ENCODE measurements at regions not wholly inside any gene's neighbourhood (a gene's known extent, or its start where the extent isn't known, plus 50 kb on each side); places are given as distances from the start of the nearest gene placed in this dataset.

DNA sequence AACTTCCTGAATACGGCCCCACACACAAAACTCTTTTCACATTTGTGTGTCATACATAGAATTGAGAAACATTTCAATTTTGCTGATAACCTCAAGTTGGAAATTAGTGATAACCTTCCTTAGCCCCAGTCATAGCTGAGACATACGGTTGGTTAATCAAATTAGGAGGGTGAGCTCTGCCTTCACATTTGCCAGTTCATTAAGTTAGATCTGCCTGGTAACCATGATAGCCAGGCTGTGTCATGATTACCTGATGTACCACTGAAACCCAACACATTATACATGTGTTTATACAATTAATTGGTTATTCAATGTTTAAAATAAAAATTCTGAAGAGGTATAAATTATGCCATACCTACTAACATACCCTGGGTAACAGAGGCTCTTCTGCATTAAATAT is 60.8 kb upstream of the RAB11FIP2 start:
- DNase-seq (ENCODE audit: low read depth, low spot score) = no peak

- no peak for DNase-seq (ENCODE audit: low read depth, low spot score)
Observed at GRCh38 chr10:118107040-118107439, 60.3 kb upstream of the RAB11FIP2 start.

DNA sequence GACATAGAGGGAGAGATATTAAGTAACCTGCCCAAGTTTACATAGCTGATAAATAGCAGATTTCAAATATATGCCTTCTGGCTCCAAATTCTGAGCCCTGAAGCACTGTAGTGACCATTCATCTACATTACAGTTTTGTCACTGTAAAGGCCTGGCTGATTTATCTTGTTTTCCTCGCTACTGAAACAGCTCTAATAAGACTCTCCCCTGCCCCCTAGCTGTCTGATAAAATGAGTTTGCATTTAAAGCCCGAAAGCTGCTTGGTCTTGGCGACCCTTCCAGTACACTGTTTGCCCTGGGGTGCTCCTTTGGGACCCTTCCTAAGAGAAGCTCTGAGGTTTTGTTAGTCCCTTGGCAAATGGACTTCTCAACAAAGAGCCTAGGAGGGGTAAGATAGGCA is 59.7 kb upstream of the RAB11FIP2 start:
- no peak for DNase-seq (ENCODE audit: low read depth, low spot score)

DNA sequence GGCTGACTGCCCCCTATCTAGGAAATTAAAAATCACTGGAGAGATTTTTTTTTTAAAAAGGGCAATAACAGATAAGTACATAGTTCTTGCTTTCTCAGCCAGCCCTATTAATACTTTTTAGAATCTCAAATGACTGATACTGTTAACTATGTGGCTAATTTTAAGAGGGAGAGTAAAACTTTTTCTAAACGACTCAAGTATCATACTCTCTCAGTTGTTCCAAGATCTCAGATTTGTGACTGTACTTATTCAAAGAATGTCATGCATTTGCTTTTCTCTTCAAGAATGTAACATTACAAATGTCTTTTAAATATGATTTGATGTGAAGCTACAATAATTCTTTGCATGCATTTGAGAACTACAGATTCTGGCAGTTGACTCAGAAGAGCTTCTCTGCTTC is 55.4 kb upstream of the RAB11FIP2 start:
- no peak for DNase-seq (ENCODE audit: low read depth, low spot score)

DNA sequence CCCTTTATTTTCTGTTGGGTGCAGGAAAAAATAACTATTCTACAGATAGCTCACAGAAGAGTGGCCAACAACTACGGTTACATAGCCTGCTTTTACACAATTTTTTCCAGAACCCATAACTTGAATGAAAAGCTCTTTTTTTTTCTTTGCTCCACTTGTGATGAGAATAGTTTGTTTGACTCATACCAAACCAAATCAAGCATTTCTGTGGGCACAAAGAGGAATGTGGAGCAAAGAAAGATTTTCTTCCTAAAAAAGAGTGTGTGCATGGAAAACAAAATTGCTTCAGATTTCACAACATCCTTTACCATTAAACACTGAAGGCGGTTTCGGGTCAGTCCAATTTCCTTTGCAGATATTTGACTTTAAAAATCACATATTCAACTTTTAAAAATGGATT is 54.8 kb upstream of the RAB11FIP2 start:
- DNase-seq (ENCODE audit: low read depth, low spot score) = no peak
